ENCODE measurements at regions not wholly inside any gene's neighbourhood (a gene's known extent, or its start where the extent isn't known, plus 50 kb on each side); places are given as distances from the start of the nearest gene placed in this dataset.

- no peak for TF ChIP-seq SRF (IDR thresholded peaks at IDR 0.05; ENCODE audit: low read depth, low read length)
- TF ChIP-seq RFX5 (IDR thresholded peaks at IDR 0.05; ENCODE audit: borderline replicate concordance, low read depth, low read length) = no peak
Measured at GRCh38 chr15:46461416-46461815, 826.6 kb downstream of the SQOR start (continued).

Measured in H1 (cell line).